Endothelial cell of umbilical vein (primary cell): ENCODE measurements at regions not wholly inside any gene's neighbourhood (a gene's known extent, or its start where the extent isn't known, plus 50 kb on each side); places are given as distances from the start of the nearest gene placed in this dataset.
"Not testable (repeated sequence)": the region's sequence is repeated elsewhere in the genome, so short reads cannot be mapped to it uniquely, and the experiment has no call there.

Experiments used
- BruUV-seq: library from RNA; stranded (reverse); fragments of 400-500 nt; replicated peaks from 2 replicates; lab custom pipeline; 2021; lab: Mats Ljungman, UMichigan
- CTCF ChIA-PET: fragments of 300-600, 350-600 bp; sonication (Branson Sonifier 250); formaldehyde crosslinking; loops from one replicate; lab custom pipeline; 2021; ENCODE audit warnings: antibody characterized with exemption, inconsistent platforms; lab: Charles Lee
- POLR2A ChIA-PET: fragments of 300-600, 350-600 bp; sonication (Branson Sonifier 250); formaldehyde crosslinking; loops from one replicate; lab custom pipeline; 2021; ENCODE audit warnings: antibody characterized with exemption, inconsistent platforms; lab: Charles Lee
- DNase-seq: peaks from one replicate; pipeline ENCODE4 v3.0.0-alpha.2; 2011; ENCODE audit warnings: low read depth, low spot score
- FAIRE-seq: peaks from 2 replicates; lab custom pipeline; 2011; peaks lifted over from hg19 to GRCh38; lab: Jason Lieb, UNC
- H2AFZ ChIP-seq: 2 replicates; pipeline ENCODE4 v1.6.0; 2012; ENCODE audit warnings: low read depth, low read length, control low read depth, inconsistent platforms
- H3K27ac ChIP-seq: 2 replicates; pipeline ENCODE4 v1.5.1; 2011; ENCODE audit warnings: low read depth, mild to moderate bottlenecking, control low read depth, low read length, moderate library complexity; ENCODE audit not compliant: insufficient read depth
- H3K27me3 ChIP-seq, 2 experiments: 2 replicates each; pipeline versions ENCODE4 v1.6.0 to v1.6.1; 2011; ENCODE audit warnings: low read length in 2 of 2, mixed read lengths in 1 of 2; ENCODE audit not compliant: control insufficient read depth in 2 of 2, insufficient read depth in 2 of 2
- H3K36me3 ChIP-seq, 2 experiments: 2 replicates in 1 of 2; 3 replicates in 1 of 2; pipeline ENCODE4 v1.5.1; 2011; ENCODE audit warnings: low read length in 2 of 2, mild to moderate bottlenecking in 1 of 2, moderate library complexity in 1 of 2; ENCODE audit not compliant: control insufficient read depth in 2 of 2, insufficient read depth in 2 of 2; ENCODE audit errors: extremely low read depth in 1 of 2
- H3K4me1 ChIP-seq: 3 replicates; pipeline ENCODE4 v1.5.1; 2011; ENCODE audit warnings: mild to moderate bottlenecking, low read length; ENCODE audit not compliant: control insufficient read depth, insufficient read depth; ENCODE audit errors: extremely low read depth
- H3K4me2 ChIP-seq: 2 replicates; pipeline ENCODE4 v1.6.1; 2011; ENCODE audit warnings: low read length, control low read depth, mixed read lengths; ENCODE audit not compliant: insufficient read depth
- H3K4me3 ChIP-seq, 3 experiments: fragments of 200-600 bp in 1 of 3; sonication (generic), shearing (Covaris generic) in 1 of 3; replicated peaks in 1 of 3; 2 replicates each; pipeline ENCODE4 v1.5.1; 2011 to 2016; ENCODE audit warnings: control low read depth in 3 of 3, low read length in 3 of 3, mild to moderate bottlenecking in 2 of 3, inconsistent platforms in 1 of 3, low read depth in 1 of 3, moderate library complexity in 1 of 3; ENCODE audit not compliant: insufficient read depth in 1 of 3
- H3K79me2 ChIP-seq: 2 replicates; pipeline ENCODE4 v1.6.0; 2012; ENCODE audit warnings: low read length, inconsistent platforms; ENCODE audit not compliant: control insufficient read depth, insufficient read depth
- H3K9ac ChIP-seq: replicated peaks from 2 replicates; pipeline ENCODE3; 2011; ENCODE audit warnings: low read length, control low read depth; ENCODE audit not compliant: insufficient read depth; ENCODE audit errors: extremely low read depth
- H3K9me1 ChIP-seq: replicated peaks from 3 replicates; pipeline ENCODE4 v1.6.0; 2011; ENCODE audit warnings: mild to moderate bottlenecking, low read length; ENCODE audit not compliant: control insufficient read depth, insufficient read depth; ENCODE audit errors: extremely low read depth
- H3K9me3 ChIP-seq: replicated peaks from 2 replicates; pipeline ENCODE4 v1.5.1; 2012; ENCODE audit warnings: low read length, inconsistent platforms; ENCODE audit not compliant: control insufficient read depth, insufficient read depth
- H4K20me1 ChIP-seq: replicated peaks from 2 replicates; pipeline ENCODE3; 2011; ENCODE audit warnings: mild to moderate bottlenecking, low read length; ENCODE audit not compliant: control insufficient read depth, insufficient read depth; ENCODE audit errors: extremely low read depth
- FOS ChIP-seq: IDR thresholded peaks from 2 replicates; pipeline ENCODE4 v1.6.1; 2011; ENCODE audit warnings: mild to moderate bottlenecking, low read length, moderate library complexity, borderline replicate concordance; ENCODE audit not compliant: insufficient read depth
- POLR2A ChIP-seq: IDR thresholded peaks from 2 replicates; pipeline ENCODE4 v1.6.1; 2012; ENCODE audit warnings: low read depth, mild to moderate bottlenecking, control low read depth, low read length
- dilution Hi-C: fragments of 300-500 bp; cut with MboI; formaldehyde crosslinking; loops from one replicate; pipeline ENCODE4 v1.15.0; 2019; ENCODE audit warnings: low sequenced_read_pairs; ENCODE audit not compliant: extremely low pct_ligation_motif_present
- intact Hi-C: fragments of 100-400 bp; cut with micrococcal nuclease; formaldehyde crosslinking; loops from one replicate; pipeline ENCODE4 v1.10.0; 2022
- TF ChIP-seq, protein P1 (sequence below), 2 donors: IDR thresholded peaks; 1 replicate in 1 of 2; 2 replicates in 1 of 2; pipeline ENCODE4 v1.5.1; 2011; ENCODE audit warnings: low read length in 2 of 2, mild to moderate bottlenecking in 2 of 2, moderate library complexity in 2 of 2, control low read depth in 1 of 2, inconsistent platforms in 1 of 2, low read depth in 1 of 2; ENCODE audit not compliant: insufficient read depth in 1 of 2; ENCODE audit errors: extremely low read depth in 1 of 2

DNA sequence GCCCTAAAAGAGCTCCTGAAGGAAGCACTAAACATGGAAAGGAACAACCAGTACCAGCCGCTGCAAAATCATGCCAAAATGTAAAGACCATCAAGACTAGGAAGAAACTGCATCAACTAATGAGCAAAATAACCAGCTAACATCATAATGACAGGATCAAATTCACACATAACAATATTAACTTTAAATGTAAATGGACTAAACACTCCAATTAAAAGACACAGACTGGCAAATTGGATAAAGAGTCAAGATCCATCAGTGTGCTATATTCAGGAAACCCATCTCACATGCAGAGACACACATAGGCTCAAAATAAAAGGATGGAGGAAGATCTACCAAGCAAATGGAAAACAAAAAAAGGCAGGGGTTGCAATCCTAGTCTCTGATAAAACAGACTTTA lies 364.4 kb downstream of the CD83 start:
- intact Hi-C loops, BruUV-seq, H3K79me2 ChIP-seq, H3K9ac ChIP-seq, H3K27me3 ChIP-seq, H3K9me1 ChIP-seq, H3K4me3 ChIP-seq, CTCF ChIA-PET, H2AFZ ChIP-seq, FAIRE-seq, H3K36me3 ChIP-seq, H3K4me2 ChIP-seq, POLR2A ChIA-PET, DNase-seq, H3K27ac ChIP-seq, H3K4me1 ChIP-seq, H4K20me1 ChIP-seq, dilution Hi-C loops, H3K9me3 ChIP-seq: not testable (repeated sequence)

DNA sequence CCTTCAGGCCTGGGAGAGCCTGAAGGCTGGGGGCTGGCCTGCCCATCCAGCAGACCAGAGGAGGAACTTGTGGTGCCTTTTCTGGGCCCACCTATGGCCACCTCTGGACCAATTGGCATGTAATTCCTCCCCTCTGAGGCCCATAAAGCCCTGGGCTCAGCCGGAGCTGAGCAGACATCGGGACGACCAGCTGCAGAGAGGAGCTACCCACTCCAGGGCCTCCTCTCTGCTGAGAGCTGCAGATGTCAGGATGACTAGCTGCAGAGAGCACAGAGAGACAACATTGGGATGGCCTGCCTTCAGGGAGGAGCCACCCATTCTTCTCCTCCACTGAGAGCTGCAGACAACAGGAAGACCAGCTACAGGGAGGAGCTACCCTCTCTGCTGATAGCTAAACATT lies 370.1 kb downstream of the CD83 start:
- Histone ChIP-seq H3K79me2 (no peaks in the 10 kb centered on the region), H3K4me3 (no peak overlapping the region), H3K4me2 (no peak overlapping the region), H2AFZ (no peak overlapping the region), H3K36me3 (no peaks in the 10 kb centered on the region), H3K4me1 (no peaks in the 10 kb centered on the region), H3K27me3 (no peaks in the 10 kb centered on the region), H4K20me1 (no peaks in the 10 kb centered on the region), H3K27ac (no peak overlapping the region), H3K9me1 (no peaks in the 10 kb centered on the region), H3K9ac (no peak overlapping the region), H3K9me3 (peaks cover 7% of the 10 kb centered on the region)
- dilution Hi-C loops, result no loop called here
- intact Hi-C loops, result no loop called here
- no TSS peak for BruUV-seq
- DNase-seq (no peak), FAIRE-seq (no peak)
- TF ChIP-seq FOS (no peak), POLR2A (no peak)
- TF ChIP-seq, protein P1, sequence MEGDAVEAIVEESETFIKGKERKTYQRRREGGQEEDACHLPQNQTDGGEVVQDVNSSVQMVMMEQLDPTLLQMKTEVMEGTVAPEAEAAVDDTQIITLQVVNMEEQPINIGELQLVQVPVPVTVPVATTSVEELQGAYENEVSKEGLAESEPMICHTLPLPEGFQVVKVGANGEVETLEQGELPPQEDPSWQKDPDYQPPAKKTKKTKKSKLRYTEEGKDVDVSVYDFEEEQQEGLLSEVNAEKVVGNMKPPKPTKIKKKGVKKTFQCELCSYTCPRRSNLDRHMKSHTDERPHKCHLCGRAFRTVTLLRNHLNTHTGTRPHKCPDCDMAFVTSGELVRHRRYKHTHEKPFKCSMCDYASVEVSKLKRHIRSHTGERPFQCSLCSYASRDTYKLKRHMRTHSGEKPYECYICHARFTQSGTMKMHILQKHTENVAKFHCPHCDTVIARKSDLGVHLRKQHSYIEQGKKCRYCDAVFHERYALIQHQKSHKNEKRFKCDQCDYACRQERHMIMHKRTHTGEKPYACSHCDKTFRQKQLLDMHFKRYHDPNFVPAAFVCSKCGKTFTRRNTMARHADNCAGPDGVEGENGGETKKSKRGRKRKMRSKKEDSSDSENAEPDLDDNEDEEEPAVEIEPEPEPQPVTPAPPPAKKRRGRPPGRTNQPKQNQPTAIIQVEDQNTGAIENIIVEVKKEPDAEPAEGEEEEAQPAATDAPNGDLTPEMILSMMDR (IDR thresholded peaks at IDR 0.05; ENCODE audit: extremely low read depth in 1 of 2, insufficient read depth in 1 of 2, low read depth in 1 of 2, low read length in 2 of 2), result no peak
- ChIA-PET CTCF (no interaction called here), POLR2A (no interaction called here)
